ENCODE measurements at regions not wholly inside any gene's neighbourhood (a gene's known extent, or its start where the extent isn't known, plus 50 kb on each side); places are given as distances from the start of the nearest gene placed in this dataset.
"Not testable (repeated sequence)": the region's sequence is repeated elsewhere in the genome, so short reads cannot be mapped to it uniquely, and the experiment has no call there.

- no peak for DNase-seq
These were observed 50.3 kb upstream of the CABCOCO1 start for GRCh38 chr10:61612450-61612849.

- DNase-seq = no peak
These were observed 50.7 kb upstream of the CABCOCO1 start for GRCh38 chr10:61612009-61612408.

- DNase-seq = no peak
These were observed 53.0 kb upstream of the CABCOCO1 start for GRCh38 chr10:61609701-61610100.

- DNase-seq = no peak
These were observed 54.3 kb upstream of the CABCOCO1 start for GRCh38 chr10:61608255-61609033.

DNA sequence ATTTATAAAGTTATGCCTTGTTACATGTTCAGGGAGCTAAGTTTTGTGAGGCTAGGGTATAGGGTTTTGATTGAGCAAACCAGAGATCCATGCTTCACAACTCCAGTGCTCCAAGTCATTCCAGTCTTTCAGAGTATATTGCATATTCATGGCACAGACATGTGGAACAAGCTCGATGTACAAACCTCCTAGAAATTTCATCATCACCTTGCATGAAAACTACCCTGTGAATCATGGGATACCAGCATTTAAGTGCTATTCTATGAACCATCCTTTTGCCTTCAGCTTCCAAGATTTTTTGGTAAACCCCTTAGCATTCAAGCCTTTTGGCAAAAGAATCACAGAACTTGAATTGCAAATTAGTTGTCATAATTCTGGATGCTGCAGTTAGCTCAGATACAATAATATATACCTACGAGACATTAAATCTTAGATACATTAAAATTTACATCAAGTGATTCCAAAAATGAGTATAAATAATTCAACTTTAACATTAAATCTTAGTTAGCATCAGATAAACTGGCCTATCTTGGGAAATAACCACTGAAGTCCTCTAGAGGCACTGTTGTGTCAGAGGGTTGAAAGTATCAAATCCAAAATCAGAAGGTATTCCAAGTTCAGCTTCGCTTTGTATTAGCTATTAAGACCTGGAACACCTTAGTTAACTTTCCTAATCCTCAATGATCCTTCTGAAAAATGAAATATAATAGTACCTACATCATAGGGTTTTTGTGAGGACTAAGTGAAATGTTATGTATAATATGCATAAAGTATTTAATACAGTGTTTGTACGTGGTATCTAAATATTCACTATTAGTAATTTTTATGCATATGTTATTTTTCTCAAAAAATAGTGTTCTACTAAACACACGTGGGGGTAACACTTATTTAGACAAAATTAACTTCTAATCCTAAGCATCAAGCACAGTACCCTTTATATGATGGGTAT lies 55.5 kb upstream of the CABCOCO1 start:
- DNase-seq = peak in 1 of 2 experiments; percentile 14

DNA sequence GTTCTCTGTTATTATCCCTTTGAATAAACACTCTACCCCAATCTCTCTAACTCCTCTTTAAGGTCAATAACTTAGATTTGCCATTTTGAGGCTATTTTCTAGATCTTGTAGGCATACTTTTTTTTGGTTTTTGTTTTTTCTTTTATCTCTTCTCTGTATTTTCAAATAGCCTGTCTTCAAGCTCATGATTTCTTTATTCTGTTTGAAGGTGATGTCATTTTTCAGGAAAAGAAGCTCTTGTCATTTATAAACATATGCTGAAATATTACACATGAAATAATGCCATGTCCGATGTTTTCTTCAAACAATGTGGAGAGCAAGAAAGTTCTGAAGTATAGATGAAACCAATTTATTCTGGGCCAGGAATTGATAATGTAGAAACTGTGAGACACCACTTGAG lies 57.5 kb upstream of the CABCOCO1 start:
- DNase-seq = no peak

DNA sequence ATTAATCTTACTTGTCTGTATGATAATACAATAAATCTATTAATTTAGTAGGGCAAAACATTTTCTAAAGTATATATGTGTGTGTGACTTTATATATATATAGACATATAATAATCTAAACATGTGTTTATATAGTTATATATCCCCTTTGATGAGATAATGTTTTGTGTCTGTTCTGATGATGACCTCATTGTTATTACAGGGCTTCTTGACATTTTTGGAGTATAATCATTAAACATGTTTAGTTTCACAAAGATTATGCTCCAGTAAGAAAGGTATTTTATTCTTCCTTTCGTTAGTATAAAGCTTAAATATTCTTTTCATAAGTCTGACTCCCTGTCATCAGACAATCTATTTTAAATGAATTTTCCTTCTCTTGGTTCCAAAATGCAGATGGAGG lies 62.3 kb upstream of the CABCOCO1 start:
- no peak for DNase-seq

- DNase-seq = no peak
These were observed 68.3 kb upstream of the CABCOCO1 start for GRCh38 chr10:61594430-61594829.

- DNase-seq = peak in 1 of 2 experiments; percentile 30
These were observed 70.1 kb upstream of the CABCOCO1 start for GRCh38 chr10:61592581-61592980.

GRCh38 chr10:61589547-61590243 lies 73.0 kb upstream of the CABCOCO1 start:
- no peak for DNase-seq

GRCh38 chr10:61588770-61589211 lies 73.9 kb upstream of the CABCOCO1 start:
- no peak for DNase-seq

DNA sequence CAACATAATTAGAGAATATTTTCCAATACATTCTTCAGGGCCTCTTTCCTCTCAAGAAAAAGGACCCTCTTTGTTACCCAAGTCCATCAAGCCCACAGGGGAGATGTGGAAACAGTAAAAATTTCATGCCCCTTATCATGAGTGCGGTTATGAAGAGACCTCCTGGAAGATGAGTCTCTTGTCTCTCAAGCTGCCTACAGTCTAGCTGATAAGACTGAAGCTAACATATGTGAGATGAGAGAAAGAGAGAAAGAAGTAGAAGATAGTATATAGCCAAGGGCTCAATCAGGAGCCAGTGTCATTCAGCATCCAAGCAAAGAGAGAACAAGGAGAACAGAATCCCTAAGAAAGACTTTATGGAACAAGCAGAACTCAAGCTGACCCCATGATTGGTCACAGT lies 75.9 kb upstream of the CABCOCO1 start:
- no peak for DNase-seq

GRCh38 chr10:61580608-61581007 lies 82.1 kb upstream of the CABCOCO1 start:
- DNase-seq = no peak

DNA sequence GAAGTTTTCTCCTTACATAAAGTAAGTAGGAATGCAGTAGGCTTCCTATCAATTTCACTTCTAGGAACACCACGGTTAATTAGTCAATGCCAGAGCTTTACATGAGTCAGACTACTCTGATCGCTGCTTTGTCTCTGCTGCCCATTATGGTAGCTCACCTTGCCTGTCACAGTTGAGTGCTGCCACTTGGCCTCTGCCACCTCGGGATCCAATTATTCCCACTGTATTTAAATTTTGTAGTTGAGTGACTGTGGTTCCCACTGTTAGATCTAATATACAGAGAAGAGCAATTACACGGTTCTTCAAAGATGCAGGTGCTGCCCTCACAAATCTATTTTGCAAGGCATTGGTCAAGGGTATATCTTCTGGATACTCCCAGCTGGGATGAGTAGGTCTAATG lies 92.5 kb upstream of the CABCOCO1 start:
- DNase-seq = not testable (repeated sequence)

GRCh38 chr10:61567729-61568128 lies 95.0 kb upstream of the CABCOCO1 start:
- DNase-seq = no peak

GRCh38 chr10:61565819-61566560 lies 96.7 kb upstream of the CABCOCO1 start:
- DNase-seq = no peak

DNA sequence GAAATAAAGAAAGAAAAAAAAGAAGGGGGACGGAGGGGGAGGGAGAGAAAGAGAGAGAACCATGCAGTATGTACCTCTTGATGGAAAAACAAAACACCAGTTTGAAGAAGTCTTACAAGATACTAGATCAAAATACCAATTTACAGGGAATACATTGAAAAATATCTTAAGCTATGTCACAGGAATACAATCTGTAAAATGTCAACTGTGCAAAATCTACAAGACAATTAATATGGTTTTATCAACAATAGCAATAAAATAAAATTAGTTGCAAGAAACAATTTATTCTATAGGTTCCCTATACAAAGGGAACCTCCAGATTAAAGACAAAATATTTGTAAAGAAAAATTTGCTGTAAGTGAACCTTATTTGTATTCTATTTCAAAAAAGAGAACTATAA lies 98.3 kb upstream of the CABCOCO1 start:
- no peak for DNase-seq

DNA sequence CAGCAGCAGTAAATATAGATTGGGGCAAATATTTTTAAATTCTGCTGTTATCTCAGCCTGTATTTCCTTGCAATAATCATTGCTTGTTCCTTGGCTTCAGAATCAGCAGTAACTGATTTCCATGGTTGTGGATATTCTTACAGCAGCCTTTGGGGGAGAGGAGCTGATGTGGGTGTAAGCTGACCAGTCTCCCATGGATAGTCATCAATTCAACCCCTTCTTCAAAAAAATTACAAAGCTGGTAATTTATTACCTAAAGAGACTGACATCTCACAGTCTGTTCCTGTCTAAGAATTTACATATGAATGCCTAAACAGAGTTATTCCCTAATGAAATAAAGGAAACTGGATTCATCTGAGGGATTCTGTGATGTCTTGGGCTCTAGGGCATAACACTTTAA lies 103.1 kb upstream of the CABCOCO1 start:
- DNase-seq = no peak

DNA sequence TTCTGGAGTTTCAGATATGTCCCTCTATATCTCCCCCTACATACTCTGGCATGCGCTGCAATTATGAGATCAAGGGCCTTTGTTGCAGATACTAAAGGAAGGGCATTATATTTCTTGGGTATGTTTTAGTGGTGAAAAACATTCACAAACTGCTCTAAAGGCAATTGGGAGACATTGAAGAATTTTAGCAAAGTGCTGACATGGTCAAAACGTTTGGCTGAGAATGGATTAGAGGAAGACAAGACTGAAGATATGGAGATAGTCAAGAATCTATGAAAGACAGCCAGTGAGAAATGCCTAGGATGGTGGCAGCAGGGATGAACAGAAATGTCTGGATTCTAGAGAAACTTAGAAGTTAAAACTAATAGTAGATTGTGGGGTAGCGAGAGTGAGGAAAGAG lies 104.5 kb upstream of the CABCOCO1 start:
- no peak for DNase-seq

GRCh38 chr10:61554925-61555324 lies 101.7 kb upstream of the TMEM26 start:
- DNase-seq = no peak

DNA sequence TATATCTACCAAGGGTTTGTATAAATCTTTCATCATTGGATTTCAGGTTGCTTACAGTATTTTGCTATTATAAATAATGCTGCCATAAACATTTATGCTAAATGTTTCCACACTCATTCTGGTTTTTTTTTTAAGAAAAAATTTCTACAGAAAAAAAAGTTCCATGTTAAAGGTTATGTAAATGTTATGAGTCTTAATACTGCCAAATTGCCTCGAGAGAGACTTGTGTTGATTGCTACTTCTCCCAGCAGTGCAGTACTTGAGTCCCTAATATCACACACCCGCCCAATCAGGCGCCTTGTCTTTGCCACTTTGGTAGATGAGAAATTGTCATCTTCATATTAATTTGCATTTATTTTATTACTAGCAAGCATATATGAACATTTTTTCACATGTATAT lies 96.7 kb upstream of the TMEM26 start:
- DNase-seq = no peak

DNA sequence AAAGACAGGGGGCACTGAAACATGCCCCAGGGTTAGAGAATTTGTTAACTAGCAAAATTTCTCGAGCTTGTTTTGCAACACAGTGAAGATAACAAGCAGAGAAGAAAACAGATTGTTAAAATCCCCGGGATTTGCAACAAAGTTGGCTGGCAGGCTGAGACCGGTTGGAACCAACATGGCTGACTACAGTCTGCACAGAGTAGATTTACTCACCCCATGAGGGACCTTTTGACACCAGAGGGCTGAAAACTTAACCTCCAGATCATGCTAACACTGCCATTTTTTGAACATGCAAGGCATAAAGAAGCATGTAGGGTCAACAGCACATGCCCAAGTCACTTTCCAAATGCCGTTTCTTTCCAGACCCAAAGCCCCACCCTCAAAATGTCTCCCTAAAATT lies 95.2 kb upstream of the TMEM26 start:
- no peak for DNase-seq

- no peak for DNase-seq
These were observed 94.1 kb upstream of the TMEM26 start for GRCh38 chr10:61547297-61547696.
